Fibroblast of lung (primary cell): ENCODE measurements at regions not wholly inside any gene's neighbourhood (a gene's known extent, or its start where the extent isn't known, plus 50 kb on each side); places are given as distances from the start of the nearest gene placed in this dataset.

ENCODE experiments used
- CTCF ChIP-seq, 2 donors: IDR thresholded peaks in 1 of 2; conservative IDR thresholded peaks in 1 of 2; 1 replicate in 1 of 2; 2 replicates in 1 of 2; pipeline ENCODE4 v1.5.1; 2011 to 2012; ENCODE audit warnings: low read length in 2 of 2, control low read depth in 1 of 2, inconsistent platforms in 1 of 2, low read depth in 1 of 2, mild to moderate bottlenecking in 1 of 2
- EZH2 ChIP-seq: IDR thresholded peaks from 2 replicates; pipeline ENCODE4 v1.5.1; 2012; ENCODE audit warnings: low read length, control low read depth, mild to moderate bottlenecking; ENCODE audit errors: missing control alignments

GRCh38 chr4:19309378-19309777 lies 942.3 kb upstream of the SLIT2 start:
- TF ChIP-seq CTCF (conservative IDR thresholded peaks at IDR 0.05 in 1 of 2, IDR thresholded peaks at IDR 0.05 in 1 of 2; ENCODE audit: low read depth in 1 of 2, low read length in 2 of 2): peak; percentile 40 to 51
- TF ChIP-seq EZH2: no peak
